HEK293T (cell line): ENCODE measurements at regions not wholly inside any gene's neighbourhood (a gene's known extent, or its start where the extent isn't known, plus 50 kb on each side); places are given as distances from the start of the nearest gene placed in this dataset.

ENCODE experiments used
- CTCF ChIA-PET: fragments of 350-600 bp; formaldehyde crosslinking; extraction: SDS; loops from one replicate; lab custom pipeline; 2021; ENCODE audit warnings: antibody characterized with exemption, inconsistent platforms; lab: Yijun Ruan, JAX
- POLR2A ChIA-PET: fragments of 350-600 bp; formaldehyde crosslinking; extraction: SDS; loops from one replicate; lab custom pipeline; 2020; ENCODE audit warnings: antibody characterized with exemption, inconsistent platforms; lab: Yijun Ruan, JAX
- DNase-seq: peaks from one replicate; pipeline ENCODE4 v3.0.0; 2012; ENCODE audit warnings: mixed read lengths; ENCODE audit errors: extremely low spot score
- ARNT ChIP-seq: fragments of 450-650 bp; IDR thresholded peaks from 2 replicates; pipeline ENCODE4 v1.6.1; 2017; ENCODE audit warnings: mild to moderate bottlenecking
- BHLHE40 ChIP-seq: fragments of 450-650 bp; IDR thresholded peaks from 2 replicates; pipeline ENCODE4 v1.6.1; 2016; ENCODE audit warnings: mild to moderate bottlenecking, moderate library complexity, borderline replicate concordance
- CTBP1 ChIP-seq: fragments of 450-650 bp; IDR thresholded peaks from 2 replicates; pipeline ENCODE4 v1.6.1; 2016; ENCODE audit warnings: borderline replicate concordance
- ELF4 ChIP-seq: fragments of 450-650 bp; IDR thresholded peaks from 2 replicates; pipeline ENCODE4 v1.6.1; 2017; ENCODE audit warnings: antibody characterized with exemption
- FOXA1 ChIP-seq: fragments of 450-650 bp; IDR thresholded peaks from 2 replicates; pipeline ENCODE4 v1.6.1; 2016; ENCODE audit warnings: mild to moderate bottlenecking
- FOXK2 ChIP-seq: fragments of 450-650 bp; IDR thresholded peaks from 2 replicates; pipeline ENCODE4 v1.6.1; 2016; ENCODE audit warnings: mild to moderate bottlenecking
- FOXM1 ChIP-seq: fragments of 450-650 bp; IDR thresholded peaks from 2 replicates; pipeline ENCODE4 v1.6.1; 2017; ENCODE audit warnings: mild to moderate bottlenecking, borderline replicate concordance
- HDGF ChIP-seq: fragments of 450-650 bp; IDR thresholded peaks from 2 replicates; pipeline ENCODE4 v1.6.1; 2017; ENCODE audit warnings: antibody characterized with exemption, borderline replicate concordance
- L3MBTL2 ChIP-seq: fragments of 450-650 bp; conservative IDR thresholded peaks from 2 replicates; pipeline ENCODE4 v1.6.1; 2016; ENCODE audit warnings: mild to moderate bottlenecking
- LEF1 ChIP-seq: fragments of 450-650 bp; IDR thresholded peaks from 2 replicates; pipeline ENCODE4 v1.6.1; 2017; ENCODE audit warnings: mild to moderate bottlenecking, borderline replicate concordance
- NFRKB ChIP-seq: fragments of 450-650 bp; IDR thresholded peaks from 2 replicates; pipeline ENCODE4 v1.6.1; 2016; ENCODE audit warnings: mild to moderate bottlenecking, moderate library complexity
- PKNOX1 ChIP-seq: fragments of 450-650 bp; IDR thresholded peaks from 2 replicates; pipeline ENCODE4 v1.6.1; 2016
- SP1 ChIP-seq: fragments of 450-650 bp; IDR thresholded peaks from 2 replicates; pipeline ENCODE4 v1.6.1; 2017
- SUZ12 ChIP-seq: fragments of 450-650 bp; IDR thresholded peaks from 2 replicates; pipeline ENCODE4 v1.6.1; 2016; ENCODE audit warnings: mild to moderate bottlenecking
- TARDBP ChIP-seq: fragments of 450-650 bp; IDR thresholded peaks from 2 replicates; pipeline ENCODE4 v1.6.1; 2016
- ZNF384 ChIP-seq: fragments of 450-650 bp; IDR thresholded peaks from 2 replicates; pipeline ENCODE4 v1.6.1; 2016

- TF ChIP-seq PKNOX1 (no peak), ELF4 (no peak), HDGF (no peak), L3MBTL2 (no peak), FOXA1 (no peak), FOXK2 (no peak), NFRKB (no peak), ZNF384 (no peak), FOXM1 (no peak), ARNT (no peak), LEF1 (no peak), BHLHE40 (no peak)
- ChIA-PET CTCF (no interaction called here), POLR2A (no interaction called here)
- no peak for DNase-seq
Observed at GRCh38 chr13:70370924-70371323, 262.7 kb upstream of the KLHL1 start.

- TF ChIP-seq LEF1: no peak
- CTCF ChIA-PET: no interaction called here
- POLR2A ChIA-PET: no interaction called here
Observed at GRCh38 chr13:70366720-70367119, 258.5 kb upstream of the KLHL1 start.

GRCh38 chr13:70363991-70364390 lies 255.7 kb upstream of the KLHL1 start:
- ChIA-PET POLR2A (no interaction called here), CTCF (no interaction called here)
- TF ChIP-seq ELF4 (no peak), FOXM1 (no peak), BHLHE40 (no peak), SP1 (no peak), LEF1 (no peak), NFRKB (no peak), SUZ12 (no peak), FOXA1 (no peak), HDGF (no peak), CTBP1 (no peak), ZNF384 (no peak), L3MBTL2 (no peak), ARNT (no peak), TARDBP (no peak), FOXK2 (no peak)
- DNase-seq: no peak

More at GRCh38 chr13:70366720-70367119, 258.5 kb upstream of the KLHL1 start:
- DNase-seq: no peak

GRCh38 chr13:70362820-70363570 lies 254.7 kb upstream of the KLHL1 start:
- no peak for DNase-seq
- CTCF ChIA-PET: no interaction called here
- POLR2A ChIA-PET: no interaction called here
- TF ChIP-seq NFRKB (no peak), BHLHE40 (no peak)

GRCh38 chr13:70357031-70357430 lies 248.8 kb upstream of the KLHL1 start:
- TF ChIP-seq CTBP1: no peak
- TF ChIP-seq L3MBTL2: no peak
- TF ChIP-seq SP1: no peak
- TF ChIP-seq HDGF: no peak
- no peak for TF ChIP-seq ZNF384
- no peak for TF ChIP-seq FOXA1
- TF ChIP-seq TARDBP: no peak
- no peak for TF ChIP-seq NFRKB
- TF ChIP-seq FOXK2: no peak
- no peak for TF ChIP-seq LEF1
- no peak for TF ChIP-seq ARNT
- TF ChIP-seq PKNOX1: no peak
- TF ChIP-seq SUZ12: no peak
- no peak for TF ChIP-seq FOXM1
- no peak for TF ChIP-seq ELF4
- no peak for TF ChIP-seq BHLHE40
- POLR2A ChIA-PET: no interaction called here
- DNase-seq: no peak
- CTCF ChIA-PET: no interaction called here

GRCh38 chr13:70353096-70353495 lies 244.8 kb upstream of the KLHL1 start:
- DNase-seq: no peak
- CTCF ChIA-PET: no interaction called here
- POLR2A ChIA-PET: no interaction called here
- no peak for TF ChIP-seq HDGF
- TF ChIP-seq FOXA1: no peak
- no peak for TF ChIP-seq NFRKB
- no peak for TF ChIP-seq FOXM1
- TF ChIP-seq L3MBTL2: no peak
- no peak for TF ChIP-seq ELF4
- TF ChIP-seq SUZ12: no peak
- no peak for TF ChIP-seq ZNF384
- TF ChIP-seq LEF1: no peak
- no peak for TF ChIP-seq SP1
- TF ChIP-seq ARNT: no peak
- TF ChIP-seq TARDBP: no peak
- TF ChIP-seq FOXK2: no peak
- TF ChIP-seq BHLHE40: no peak
- no peak for TF ChIP-seq PKNOX1
